ENCODE measurements at regions not wholly inside any gene's neighbourhood (a gene's known extent, or its start where the extent isn't known, plus 50 kb on each side); places are given as distances from the start of the nearest gene placed in this dataset.

- Histone ChIP-seq H2AFZ (ENCODE audit: insufficient read depth, low read depth, low read length, poor library complexity, severe bottlenecking) (no peak overlapping the region), H3K27ac (ENCODE audit: low read length in 2 of 2) (no peak overlapping the region), H3K4me2 (replicated peaks; ENCODE audit: low read depth, low read length, poor library complexity, severe bottlenecking) (no peak overlapping the region), H3K4me3 (ENCODE audit: control extremely low read depth in 1 of 5, extremely low read depth in 1 of 5, insufficient read depth in 1 of 5, low read depth in 2 of 5, low read length in 4 of 5) (no peak overlapping the region), H3K79me2 (ENCODE audit: control insufficient read depth, insufficient read depth, low read length) (no peaks in the 10 kb centered on the region), H3K9me3 (ENCODE audit: control extremely low read depth in 1 of 3, control insufficient read depth in 2 of 3, insufficient read depth in 1 of 3, low read length in 2 of 3) (no peaks in the 10 kb centered on the region), H3K36me3 (replicated peaks in 1 of 2; ENCODE audit: control extremely low read depth in 1 of 2, control insufficient read depth in 1 of 2, extremely low read depth in 1 of 2, insufficient read depth in 2 of 2, low read length in 1 of 2) (no peaks in the 10 kb centered on the region), H4K20me1 (ENCODE audit: control insufficient read depth, insufficient read depth, low read length, poor library complexity, severe bottlenecking) (no peaks in the 10 kb centered on the region), H3K27me3 (replicated peaks in 1 of 4; ENCODE audit: control extremely low read depth in 1 of 4, control insufficient read depth in 3 of 4, insufficient read depth in 4 of 4, low read length in 3 of 4) (no peaks in the 10 kb centered on the region), H3K4me1 (ENCODE audit: control insufficient read depth in 2 of 2, insufficient read depth in 2 of 2, low read length in 2 of 2) (no peaks in the 10 kb centered on the region), H3K9ac (ENCODE audit: low read length) (no peak overlapping the region)
- Mint-ChIP-seq H3K4me3 (no peak overlapping the region), H3K4me1 (no peaks in the 10 kb centered on the region), H3K27me3 (no peaks in the 10 kb centered on the region), H3K9me3 (ENCODE audit: insufficient read depth) (peaks cover 2% of the 10 kb centered on the region), H3K27ac (no peak overlapping the region)
- CTCF ChIA-PET: no interaction called here
- ATAC-seq (ENCODE audit: low read depth): no peak
- POLR2A ChIA-PET: no interaction called here
- TF ChIP-seq CTCF (IDR thresholded peaks at IDR 0.05) (no peak), EZH2 (IDR thresholded peaks at IDR 0.05; ENCODE audit: borderline replicate concordance, insufficient read depth, low read depth, low read length, poor library complexity, severe bottlenecking) (no peak)
- intact Hi-C loops (cut with micrococcal nuclease): no loop called here
- WGBS (ENCODE audit: insufficient coverage): 90% methylated on average over 2 of the region's 5 CpGs
- DNase-seq: no peak
Observed at GRCh38 chr12:86959766-86960458, 703.7 kb upstream of the MGAT4C start.

GRCh38 chr12:86950444-86950843, 694.3 kb upstream of the MGAT4C start:
- intact Hi-C loops (cut with micrococcal nuclease): no loop called here
- H2AFZ ChIP-seq (ENCODE audit: insufficient read depth, low read depth, low read length, poor library complexity, severe bottlenecking): no peak overlapping the region
- WGBS (ENCODE audit: insufficient coverage): no CpG with 5 or more reads among the region's 3 CpGs
- no peaks in the 10 kb centered on the region for H4K20me1 ChIP-seq (ENCODE audit: control insufficient read depth, insufficient read depth, low read length, poor library complexity, severe bottlenecking)
- H3K4me3 ChIP-seq (ENCODE audit: control extremely low read depth in 1 of 5, extremely low read depth in 1 of 5, insufficient read depth in 1 of 5, low read depth in 2 of 5, low read length in 4 of 5): no peak overlapping the region
- H3K27me3 ChIP-seq (replicated peaks in 1 of 4; ENCODE audit: control extremely low read depth in 1 of 4, control insufficient read depth in 3 of 4, insufficient read depth in 4 of 4, low read length in 3 of 4): no peaks in the 10 kb centered on the region
- no peak overlapping the region for H3K4me3 Mint-ChIP-seq
- no peak for DNase-seq
- ATAC-seq (ENCODE audit: low read depth): no peak
- no peaks in the 10 kb centered on the region for H3K4me1 Mint-ChIP-seq
- no peaks in the 10 kb centered on the region for H3K9me3 Mint-ChIP-seq (ENCODE audit: insufficient read depth)
- H3K9ac ChIP-seq (ENCODE audit: low read length): no peak overlapping the region
- no peaks in the 10 kb centered on the region for H3K27me3 Mint-ChIP-seq
- TF ChIP-seq CTCF (IDR thresholded peaks at IDR 0.05) (no peak), EZH2 (IDR thresholded peaks at IDR 0.05; ENCODE audit: borderline replicate concordance, insufficient read depth, low read depth, low read length, poor library complexity, severe bottlenecking) (no peak)
- H3K27ac ChIP-seq (ENCODE audit: low read length in 2 of 2): no peak overlapping the region
- no peaks in the 10 kb centered on the region for H3K79me2 ChIP-seq (ENCODE audit: control insufficient read depth, insufficient read depth, low read length)
- ChIA-PET POLR2A (no interaction called here), CTCF (no interaction called here)
- H3K4me1 ChIP-seq (ENCODE audit: control insufficient read depth in 2 of 2, insufficient read depth in 2 of 2, low read length in 2 of 2): no peaks in the 10 kb centered on the region
- H3K27ac Mint-ChIP-seq: no peak overlapping the region
- no peaks in the 10 kb centered on the region for H3K9me3 ChIP-seq (ENCODE audit: control extremely low read depth in 1 of 3, control insufficient read depth in 2 of 3, insufficient read depth in 1 of 3, low read length in 2 of 3)
- H3K4me2 ChIP-seq (replicated peaks; ENCODE audit: low read depth, low read length, poor library complexity, severe bottlenecking): no peak overlapping the region
- H3K36me3 ChIP-seq (replicated peaks in 1 of 2; ENCODE audit: control extremely low read depth in 1 of 2, control insufficient read depth in 1 of 2, extremely low read depth in 1 of 2, insufficient read depth in 2 of 2, low read length in 1 of 2): no peaks in the 10 kb centered on the region

Measured in B cell (primary cell).